Ascending aorta (tissue), 2 donors: ENCODE measurements at regions not wholly inside any gene's neighbourhood (a gene's known extent, or its start where the extent isn't known, plus 50 kb on each side); places are given as distances from the start of the nearest gene placed in this dataset.

ENCODE experiments used
- DNase-seq, 2 donors: peaks; one replicate each; pipeline ENCODE4 v3.0.0-alpha.2; 2019; ENCODE audit warnings: low spot score in 2 of 2
- H3K27ac ChIP-seq, 2 donors: fragments of 200-600 bp; sonication (generic); one replicate each; pipeline ENCODE4 v1.5.1; 2016 to 2017; ENCODE audit warnings: mild to moderate bottlenecking in 1 of 2
- H3K27me3 ChIP-seq: fragments of 200-600 bp; sonication (generic); one replicate; pipeline ENCODE4 v1.5.1; 2017
- H3K36me3 ChIP-seq, 2 donors: fragments of 200-600 bp; sonication (generic); one replicate each; pipeline ENCODE4 v1.5.1; 2016
- H3K4me1 ChIP-seq, 2 donors: fragments of 200-600 bp; sonication (generic); one replicate each; pipeline ENCODE4 v1.5.1; 2016 to 2017; ENCODE audit warnings: mild to moderate bottlenecking in 1 of 2
- H3K4me3 ChIP-seq, 2 donors: fragments of 200-600 bp; sonication (generic); one replicate each; pipeline ENCODE4 v1.5.1; 2016 to 2017; ENCODE audit warnings: mild to moderate bottlenecking in 1 of 2
- H3K9me3 ChIP-seq, 2 donors: fragments of 200-600 bp; sonication (generic); one replicate each; pipeline ENCODE4 v1.5.1; 2016
- intact Hi-C: fragments of 100-400 bp; cut with DNase I; formaldehyde crosslinking; loops from one replicate; pipeline ENCODE4 v1.15.1; 2023
- TF ChIP-seq, protein P1 (sequence below), 3 experiments: fragments of 200-600 bp in 2 of 3; fragments of 450-650 bp in 1 of 3; sonication (generic) in 2 of 3; IDR thresholded peaks; one replicate each; pipeline ENCODE4 v1.5.1; 2016 to 2019; ENCODE audit warnings: antibody characterized with exemption in 3 of 3, mild to moderate bottlenecking in 1 of 3, moderate library complexity in 1 of 3

DNA sequence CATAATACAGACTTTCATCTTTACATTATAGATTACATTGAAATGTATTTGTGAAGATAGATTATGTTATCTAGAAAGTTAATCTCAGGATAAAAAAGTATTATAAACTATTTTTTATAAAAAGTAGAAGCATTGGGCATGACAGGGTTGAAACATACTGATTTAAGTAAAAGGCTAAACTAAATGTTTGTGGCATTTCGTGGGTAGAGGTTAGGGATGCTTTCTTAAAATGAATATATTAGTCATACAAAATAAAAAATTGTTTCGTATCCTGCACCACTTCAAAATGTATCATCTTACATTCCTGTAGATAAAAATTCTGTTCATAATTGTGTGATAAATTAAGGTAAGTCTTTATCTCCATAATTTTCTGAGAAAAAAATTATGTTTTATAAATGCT is 603.6 kb downstream of the SPRY1 start:
- Histone ChIP-seq H3K4me3 (no peak overlapping the region), H3K4me1 (no peaks in the 10 kb centered on the region), H3K9me3 (peaks cover 0 to under 1% of the 10 kb centered on the region in 2 donors), H3K27me3 (no peaks in the 10 kb centered on the region), H3K36me3 (no peaks in the 10 kb centered on the region), H3K27ac (no peak overlapping the region)
- intact Hi-C loops, result no loop called here
- TF ChIP-seq, protein P1, sequence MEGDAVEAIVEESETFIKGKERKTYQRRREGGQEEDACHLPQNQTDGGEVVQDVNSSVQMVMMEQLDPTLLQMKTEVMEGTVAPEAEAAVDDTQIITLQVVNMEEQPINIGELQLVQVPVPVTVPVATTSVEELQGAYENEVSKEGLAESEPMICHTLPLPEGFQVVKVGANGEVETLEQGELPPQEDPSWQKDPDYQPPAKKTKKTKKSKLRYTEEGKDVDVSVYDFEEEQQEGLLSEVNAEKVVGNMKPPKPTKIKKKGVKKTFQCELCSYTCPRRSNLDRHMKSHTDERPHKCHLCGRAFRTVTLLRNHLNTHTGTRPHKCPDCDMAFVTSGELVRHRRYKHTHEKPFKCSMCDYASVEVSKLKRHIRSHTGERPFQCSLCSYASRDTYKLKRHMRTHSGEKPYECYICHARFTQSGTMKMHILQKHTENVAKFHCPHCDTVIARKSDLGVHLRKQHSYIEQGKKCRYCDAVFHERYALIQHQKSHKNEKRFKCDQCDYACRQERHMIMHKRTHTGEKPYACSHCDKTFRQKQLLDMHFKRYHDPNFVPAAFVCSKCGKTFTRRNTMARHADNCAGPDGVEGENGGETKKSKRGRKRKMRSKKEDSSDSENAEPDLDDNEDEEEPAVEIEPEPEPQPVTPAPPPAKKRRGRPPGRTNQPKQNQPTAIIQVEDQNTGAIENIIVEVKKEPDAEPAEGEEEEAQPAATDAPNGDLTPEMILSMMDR (IDR thresholded peaks at IDR 0.05), result no peak
- DNase-seq, result no peak

DNA sequence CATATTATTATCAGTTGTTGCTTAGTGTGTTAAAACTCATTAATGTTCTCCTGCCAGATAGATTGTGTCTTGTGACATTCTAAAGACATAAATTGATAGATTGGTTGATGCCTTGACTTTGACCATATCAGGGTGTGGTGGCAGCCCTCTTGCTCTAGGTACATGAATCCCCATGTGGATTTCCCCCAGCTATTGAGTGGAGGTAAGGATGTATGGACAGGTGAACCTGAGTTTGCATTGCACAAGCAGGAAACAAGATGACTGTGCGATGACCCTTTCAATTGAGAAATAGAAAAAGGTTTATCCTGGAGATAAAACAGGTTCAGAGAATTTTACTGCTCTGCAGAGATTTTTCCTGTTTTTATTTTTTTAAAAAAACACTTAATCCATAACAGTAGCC is 619.2 kb downstream of the SPRY1 start:
- H3K4me3 ChIP-seq, result no peak overlapping the region
- no peaks in the 10 kb centered on the region for H3K27me3 ChIP-seq
- intact Hi-C loops, result no loop called here
- H3K36me3 ChIP-seq, result no peaks in the 10 kb centered on the region
- no peaks in the 10 kb centered on the region for H3K9me3 ChIP-seq
- H3K27ac ChIP-seq, result no peak overlapping the region
- TF ChIP-seq, protein P1 (IDR thresholded peaks at IDR 0.05), result no peak
- H3K4me1 ChIP-seq, result peaks cover 0 to 16% of the 10 kb centered on the region in 2 donors
- DNase-seq, result no peak

DNA sequence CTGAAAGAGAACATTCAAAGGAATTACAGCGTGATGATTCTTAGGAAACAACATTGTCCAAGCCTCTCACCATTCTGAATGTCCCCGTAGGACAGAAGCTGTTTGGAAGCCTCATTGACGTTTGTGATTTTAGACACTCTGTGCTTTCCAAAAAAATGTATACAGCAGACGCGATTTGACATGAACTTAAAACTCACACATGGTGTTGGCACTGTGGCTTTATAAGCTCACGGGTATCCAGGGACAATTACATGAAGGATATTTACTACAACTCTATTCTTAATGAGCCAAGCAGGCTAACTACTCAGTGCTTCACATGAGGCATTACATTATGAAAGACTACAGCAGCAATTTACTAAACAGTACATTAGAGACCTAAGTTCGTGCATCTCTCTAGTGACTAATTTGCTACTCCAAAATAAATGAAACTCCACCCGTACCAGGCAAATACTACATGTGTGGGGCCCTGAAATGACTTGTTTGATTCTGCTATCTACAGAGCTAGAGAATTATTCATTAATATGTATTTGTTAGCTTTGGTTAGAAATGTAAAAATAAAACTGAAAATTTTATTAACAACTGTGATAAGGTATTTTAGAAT is 620.7 kb downstream of the SPRY1 start:
- Histone ChIP-seq H3K27ac (no peak overlapping the region), H3K27me3 (no peaks in the 10 kb centered on the region), H3K4me3 (no peak overlapping the region), H3K36me3 (no peaks in the 10 kb centered on the region), H3K4me1 (peaks cover 0 to 16% of the 10 kb centered on the region in 2 donors), H3K9me3 (no peaks in the 10 kb centered on the region)
- TF ChIP-seq, protein P1 (IDR thresholded peaks at IDR 0.05), result no peak
- no peak for DNase-seq
- intact Hi-C loops, result no loop called here

DNA sequence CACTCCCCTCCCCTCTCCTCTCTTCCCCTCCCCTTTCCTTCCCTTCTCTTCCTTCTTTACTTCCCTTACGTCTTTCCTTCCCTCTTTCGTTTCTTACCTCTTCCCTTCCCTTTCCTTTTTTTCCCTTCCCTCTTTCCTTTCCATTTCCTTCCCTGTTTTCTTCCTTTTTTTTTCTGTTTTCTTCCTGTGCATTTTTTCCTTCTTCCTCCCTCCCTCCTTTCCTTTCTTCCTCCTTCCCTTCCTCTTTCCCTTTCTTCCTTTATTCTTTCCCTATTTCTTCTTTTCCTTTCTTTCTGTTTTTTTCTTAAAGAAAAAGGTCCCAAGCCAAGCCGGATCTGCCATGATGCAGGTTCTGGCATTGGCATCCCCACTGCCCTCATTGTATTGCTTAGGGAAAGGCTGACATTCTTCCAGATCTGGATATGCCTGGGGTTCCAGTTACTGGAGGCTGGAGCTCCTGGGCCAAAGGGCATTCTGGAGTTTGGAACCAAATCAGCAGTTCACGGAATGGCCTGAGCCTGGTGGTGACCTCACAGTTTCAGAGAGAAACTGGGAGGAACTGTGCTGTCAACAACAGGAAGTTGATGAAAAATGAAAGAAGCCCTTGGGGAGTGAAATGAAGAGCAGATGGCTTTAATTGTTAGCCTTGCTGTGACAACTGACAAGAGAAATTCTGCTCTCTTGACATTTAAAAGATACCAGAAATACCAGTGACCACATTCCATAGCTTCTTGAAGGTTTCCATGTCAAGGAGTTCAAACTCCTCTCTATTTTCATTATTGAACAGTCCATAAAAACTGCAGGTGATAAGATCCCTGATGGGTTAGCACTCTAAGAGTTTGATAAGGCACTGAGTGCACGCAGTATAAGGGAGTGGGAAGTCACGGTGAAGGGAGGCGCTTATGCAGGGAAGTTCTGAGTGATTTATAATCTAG is 622.1 kb downstream of the SPRY1 start:
- Histone ChIP-seq H3K9me3 (no peaks in the 10 kb centered on the region), H3K36me3 (no peaks in the 10 kb centered on the region), H3K27ac (peak overlapping the region; percentile 41 to 70), H3K27me3 (no peaks in the 10 kb centered on the region), H3K4me1 (peaks cover 0 to 16% of the 10 kb centered on the region in 2 donors), H3K4me3 (no peak overlapping the region)
- peak in 1 of 2 donors; percentile 71 for DNase-seq
- intact Hi-C loops, result no loop called here
- TF ChIP-seq, protein P1 (IDR thresholded peaks at IDR 0.05), result no peak

DNA sequence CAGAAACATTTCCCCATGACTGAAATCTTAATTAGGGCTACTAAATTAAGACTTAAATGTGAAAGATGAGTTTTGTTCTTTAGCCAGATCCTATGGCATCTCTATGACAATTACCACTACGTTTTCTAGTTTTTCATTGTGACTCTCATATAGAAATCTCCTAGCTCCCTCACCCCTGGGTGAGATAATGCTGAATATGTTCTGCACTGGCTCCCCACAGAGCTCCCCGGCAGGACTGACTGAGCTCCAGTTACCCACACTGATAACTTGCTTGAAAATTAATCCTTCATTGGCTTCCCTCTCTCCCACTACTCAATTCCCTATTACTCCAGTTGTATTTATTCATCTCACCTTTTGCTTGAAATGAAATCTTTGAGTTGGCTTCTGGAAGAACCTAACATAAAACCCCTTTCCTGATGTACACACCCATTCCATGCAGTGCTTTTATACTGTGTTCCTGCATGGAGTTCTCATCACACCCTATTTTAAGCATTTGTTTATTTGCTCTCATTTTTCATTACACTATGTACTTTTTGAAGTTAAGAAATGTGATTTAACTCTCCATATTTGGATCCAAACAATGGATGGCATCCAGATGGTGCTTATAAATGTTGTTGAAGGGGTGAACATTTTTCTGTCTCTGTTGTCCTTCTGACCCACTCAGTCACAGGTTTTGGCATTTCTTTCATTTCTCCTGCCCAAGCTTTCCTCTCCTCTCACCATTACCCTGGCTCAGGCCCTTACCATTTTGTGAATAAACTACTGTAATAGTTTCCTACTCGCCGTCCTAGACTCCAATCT is 623.4 kb downstream of the SPRY1 start:
- Histone ChIP-seq H3K27me3 (no peaks in the 10 kb centered on the region), H3K4me3 (no peak overlapping the region), H3K9me3 (no peaks in the 10 kb centered on the region), H3K36me3 (no peaks in the 10 kb centered on the region), H3K4me1 (peaks cover 0 to 16% of the 10 kb centered on the region in 2 donors), H3K27ac (peak overlapping the region; percentile 44 to 70)
- intact Hi-C loops, result no loop called here
- no peak for DNase-seq
- TF ChIP-seq, protein P1 (IDR thresholded peaks at IDR 0.05), result no peak
